GM12891 (cell line): ENCODE measurements at regions not wholly inside any gene's neighbourhood (a gene's known extent, or its start where the extent isn't known, plus 50 kb on each side); places are given as distances from the start of the nearest gene placed in this dataset.

Experiments
- DNase-seq: peaks from one replicate; pipeline ENCODE4 v3.0.0; 2011; ENCODE audit warnings: low spot score; ENCODE audit not compliant: insufficient read length
- FAIRE-seq: peaks from 2 replicates; lab custom pipeline; 2011; peaks lifted over from hg19 to GRCh38; lab: Jason Lieb, UNC
- PAX5 ChIP-seq: IDR thresholded peaks from 2 replicates; pipeline ENCODE4 v1.6.1; 2011; ENCODE audit warnings: low read length, moderate library complexity, mild to moderate bottlenecking; ENCODE audit not compliant: insufficient read depth, severe bottlenecking
- POLR2A ChIP-seq: IDR thresholded peaks from 2 replicates; pipeline ENCODE4 v1.6.1; 2011; ENCODE audit warnings: low read depth, low read length, control low read depth
- POLR2AphosphoS5 ChIP-seq: IDR thresholded peaks from 2 replicates; pipeline ENCODE4 v1.6.1; 2011; ENCODE audit warnings: low read depth, low read length, control low read depth
- POU2F2 ChIP-seq: IDR thresholded peaks from 2 replicates; pipeline ENCODE4 v1.6.1; 2011; ENCODE audit warnings: low read depth, mild to moderate bottlenecking, control low read depth, low read length, moderate library complexity
- SPI1 ChIP-seq: IDR thresholded peaks from 2 replicates; pipeline ENCODE4 v1.6.1; 2011; ENCODE audit warnings: low read depth, low read length, control low read depth
- TAF1 ChIP-seq: IDR thresholded peaks from 2 replicates; pipeline ENCODE4 v1.6.1; 2011; ENCODE audit warnings: low read depth, low read length, control low read depth

- FAIRE-seq (no peak), DNase-seq (no peak)
- no peak for TF ChIP-seq TAF1
- TF ChIP-seq POLR2AphosphoS5 = no peak
- TF ChIP-seq POU2F2 = no peak
- no peak for TF ChIP-seq POLR2A
- TF ChIP-seq SPI1 = no peak
- TF ChIP-seq PAX5 = no peak
Observed at GRCh38 chr13:39803156-39803555, 147.7 kb downstream of the COG6 start.

DNA sequence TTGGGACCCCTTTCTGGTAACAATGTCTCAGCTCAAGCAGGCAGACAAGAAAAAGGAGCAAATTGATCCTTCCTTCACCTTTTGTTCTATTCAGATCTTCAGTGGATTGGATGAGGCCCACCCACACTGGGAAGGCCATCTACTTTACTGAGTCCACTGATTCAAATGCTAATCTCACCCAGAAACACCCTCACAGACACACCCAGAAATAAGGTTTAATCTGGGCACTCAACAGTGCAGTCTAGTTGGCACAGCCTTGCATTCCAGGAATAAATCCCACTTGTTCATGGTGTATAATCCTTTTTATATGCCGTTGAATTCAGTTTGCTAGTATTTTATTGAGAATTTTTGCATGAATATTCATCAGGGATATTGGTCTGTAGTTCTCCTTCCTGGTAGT, 148.4 kb downstream of the COG6 start:
- DNase-seq (no peak), FAIRE-seq (no peak)
- no peak for TF ChIP-seq POU2F2

GRCh38 chr13:39804332-39805210, 149.1 kb downstream of the COG6 start:
- DNase-seq (no peak), FAIRE-seq (no peak)
- TF ChIP-seq TAF1 (no peak), SPI1 (no peak), POU2F2 (no peak), POLR2AphosphoS5 (no peak)

DNA sequence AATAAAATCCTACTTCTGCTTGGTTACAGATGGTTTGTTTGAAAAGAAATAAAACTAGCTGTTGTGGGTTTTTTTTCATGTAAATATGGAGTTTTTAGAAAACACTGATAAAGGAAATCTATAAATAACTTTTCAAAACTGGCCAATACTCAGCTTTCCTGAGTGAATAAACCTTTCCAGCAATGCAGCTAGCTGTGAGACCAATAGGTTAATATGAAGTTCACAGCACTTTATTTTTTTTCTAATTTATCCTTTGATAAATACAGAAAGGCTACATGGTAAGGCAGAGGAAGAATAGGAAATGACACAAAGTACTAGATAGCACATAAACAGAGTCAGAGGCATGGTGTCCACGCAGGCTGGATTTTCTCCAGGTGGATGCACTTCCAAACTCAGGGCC, 154.0 kb downstream of the COG6 start:
- DNase-seq = no peak
- FAIRE-seq = no peak
- no peak for TF ChIP-seq POU2F2

GRCh38 chr13:39810091-39810877, 154.8 kb downstream of the COG6 start:
- TF ChIP-seq SPI1 = no peak
- no peak for TF ChIP-seq POU2F2
- TF ChIP-seq TAF1 = no peak
- TF ChIP-seq POLR2A = no peak
- no peak for TF ChIP-seq PAX5
- FAIRE-seq (no peak), DNase-seq (no peak)

GRCh38 chr13:39811051-39811450, 155.6 kb downstream of the COG6 start:
- no peak for TF ChIP-seq TAF1
- no peak for TF ChIP-seq SPI1
- TF ChIP-seq POLR2AphosphoS5 = no peak
- no peak for DNase-seq
- FAIRE-seq = no peak

DNA sequence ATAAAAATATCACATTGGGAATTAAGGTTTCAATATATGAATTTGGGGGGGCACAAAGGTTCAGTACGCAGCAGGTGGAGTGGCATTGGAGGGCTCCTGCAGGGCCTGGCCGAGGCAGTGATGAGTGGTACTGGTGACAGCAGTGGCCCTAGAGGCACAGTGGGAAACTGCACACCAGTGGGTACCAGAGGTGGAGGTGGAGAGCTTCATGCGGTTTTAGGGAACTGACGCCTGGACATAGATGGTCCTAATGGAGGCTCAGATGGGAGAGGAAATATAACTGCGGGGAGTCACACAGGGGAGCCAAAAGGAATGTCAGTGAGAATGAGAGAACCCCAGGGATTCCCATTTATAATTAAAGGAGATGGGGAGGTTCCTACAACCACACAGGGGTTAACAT, 156.2 kb downstream of the COG6 start:
- TF ChIP-seq POU2F2 (no peak), POLR2AphosphoS5 (no peak), POLR2A (no peak), SPI1 (no peak), TAF1 (no peak), PAX5 (no peak)
- DNase-seq (no peak), FAIRE-seq (no peak)

DNA sequence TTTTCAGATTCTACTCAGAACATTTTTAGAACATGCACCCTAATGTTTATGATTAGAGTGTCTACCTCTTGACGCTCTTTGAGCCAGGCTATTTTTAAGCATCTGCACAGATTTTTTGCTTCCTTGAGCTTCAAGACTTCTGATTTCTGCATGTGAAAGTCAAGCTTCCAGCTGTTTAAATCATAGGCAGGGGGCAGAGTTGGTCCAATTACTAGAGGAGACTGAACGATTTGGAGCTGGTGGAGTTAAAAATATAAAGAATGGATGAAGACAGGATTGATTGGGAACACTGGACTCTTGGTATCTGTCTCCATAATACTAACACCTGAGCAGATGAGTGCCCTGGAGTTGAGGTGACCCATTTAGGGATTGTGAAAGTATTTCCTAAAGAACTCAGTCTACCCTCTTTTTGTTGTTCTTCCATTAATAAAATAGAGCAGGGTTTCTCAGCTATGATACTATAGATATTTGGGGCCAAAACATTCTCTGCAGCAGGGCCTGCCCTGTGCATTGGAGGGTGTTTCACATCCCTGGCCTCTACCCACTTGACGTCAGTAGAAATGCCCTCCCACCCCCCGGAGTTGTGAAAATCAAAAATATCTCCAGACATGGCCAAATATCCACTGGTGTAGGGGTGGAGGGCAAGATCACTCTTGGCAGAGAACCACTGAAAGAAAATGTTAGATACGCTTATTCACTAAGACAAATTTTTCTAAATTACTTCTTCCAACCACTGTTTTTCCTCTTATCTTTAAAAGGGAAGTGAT, 160.1 kb downstream of the COG6 start:
- DNase-seq (no peak), FAIRE-seq (no peak)
- no peak for TF ChIP-seq POLR2A
- TF ChIP-seq POU2F2 = no peak
- no peak for TF ChIP-seq POLR2AphosphoS5
- TF ChIP-seq SPI1 = no peak
- no peak for TF ChIP-seq TAF1
- no peak for TF ChIP-seq PAX5

DNA sequence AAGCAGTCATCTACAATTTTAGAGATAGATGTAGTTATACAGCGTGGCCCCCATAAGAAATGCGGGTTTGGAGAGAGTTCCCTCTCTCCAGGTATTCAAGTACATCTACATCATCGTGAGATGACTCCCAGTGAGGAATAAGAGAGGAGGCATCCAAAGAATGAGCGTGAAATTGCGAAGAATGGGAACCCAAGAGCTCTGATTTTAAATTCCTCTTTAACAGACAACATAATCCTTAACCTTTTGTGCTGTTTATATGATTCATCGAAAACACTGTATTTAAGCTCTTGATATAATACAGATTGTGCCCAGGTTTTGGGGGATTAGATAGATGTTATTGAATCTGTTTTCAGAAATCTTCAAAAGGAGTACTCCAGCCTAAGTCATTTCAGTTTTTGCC, 161.5 kb downstream of the COG6 start:
- DNase-seq (no peak), FAIRE-seq (no peak)
- TF ChIP-seq SPI1 (no peak), POLR2AphosphoS5 (no peak), TAF1 (no peak), PAX5 (no peak), POLR2A (no peak), POU2F2 (no peak)
